H1 (cell line): ENCODE measurements at regions not wholly inside any gene's neighbourhood (a gene's known extent, or its start where the extent isn't known, plus 50 kb on each side); places are given as distances from the start of the nearest gene placed in this dataset.

Source experiments
- CTCF ChIA-PET: fragments of 300-600 bp; sonication (Branson Sonifier 250); formaldehyde crosslinking; loops from one replicate; lab custom pipeline; 2021; ENCODE audit not compliant: partially characterized antibody; lab: Charles Lee
- POLR2A ChIA-PET: fragments of 300-600 bp; sonication (Branson Sonifier 250); formaldehyde crosslinking; loops from one replicate; lab custom pipeline; 2021; ENCODE audit warnings: inconsistent platforms; ENCODE audit not compliant: partially characterized antibody; lab: Charles Lee
- DNase-seq, 2 experiments: peaks; one replicate each; pipeline versions ENCODE4 v3.0.0 to v3.0.0-alpha.2; 2010 to 2022; ENCODE audit warnings: low spot score in 2 of 2, low read depth in 1 of 2, mixed read lengths in 1 of 2
- FAIRE-seq: peaks from 2 replicates; lab custom pipeline; 2011; peaks lifted over from hg19 to GRCh38; lab: Jason Lieb, UNC
- H2AFZ ChIP-seq: 2 replicates; pipeline ENCODE4 v1.8.1; 2012; ENCODE audit warnings: low read length, inconsistent platforms
- H2AK5ac ChIP-seq: 2 replicates; pipeline ENCODE4 v1.6.1; 2013; ENCODE audit warnings: low read depth, low read length
- H2BK120ac ChIP-seq: replicated peaks from 2 replicates; pipeline ENCODE3; 2013; ENCODE audit warnings: low read depth, low read length, inconsistent platforms
- H2BK12ac ChIP-seq: 2 replicates; pipeline ENCODE4 v1.6.1; 2013; ENCODE audit warnings: low read depth, low read length
- H2BK15ac ChIP-seq: 2 replicates; pipeline ENCODE4 v1.6.1; 2013; ENCODE audit warnings: low read length
- H2BK20ac ChIP-seq: 2 replicates; pipeline ENCODE4 v1.6.1; 2013; ENCODE audit warnings: low read length
- H2BK5ac ChIP-seq: 2 replicates; pipeline ENCODE4 v1.6.1; 2013; ENCODE audit warnings: low read depth, low read length
- H3K14ac ChIP-seq: 2 replicates; pipeline ENCODE4 v1.6.1; 2013; ENCODE audit warnings: inconsistent platforms; ENCODE audit not compliant: insufficient read length
- H3K18ac ChIP-seq: 2 replicates; pipeline ENCODE4 v1.6.1; 2013; ENCODE audit warnings: low read length; ENCODE audit errors: extremely low read depth
- H3K23ac ChIP-seq: 2 replicates; pipeline ENCODE4 v1.6.1; 2013; ENCODE audit warnings: inconsistent platforms; ENCODE audit not compliant: insufficient read length
- H3K23me2 ChIP-seq: 2 replicates; pipeline ENCODE4 v1.6.1; 2013; ENCODE audit warnings: low read depth, low read length
- H3K27ac ChIP-seq: 2 replicates; pipeline ENCODE4 v1.6.1; 2011; ENCODE audit warnings: low read depth, low read length, inconsistent platforms
- H3K27me3 ChIP-seq, 4 experiments: replicated peaks in 1 of 4; 1 replicate in 1 of 4; 2 replicates in 3 of 4; pipeline versions ENCODE4 v1.6.1 to v1.8.1; 2011 to 2013; ENCODE audit warnings: low read length in 3 of 4, mild to moderate bottlenecking in 3 of 4, inconsistent platforms in 2 of 4, mixed read lengths in 2 of 4, moderate library complexity in 1 of 4; ENCODE audit not compliant: control insufficient read depth in 3 of 4, insufficient read depth in 3 of 4; ENCODE audit errors: extremely low read depth in 1 of 4
- H3K36me3 ChIP-seq, 4 experiments: 2 replicates each; pipeline versions ENCODE4 v1.6.1 to v1.8.1; 2011 to 2013; ENCODE audit warnings: mild to moderate bottlenecking in 4 of 4, low read length in 3 of 4, moderate library complexity in 2 of 4, control low read depth in 1 of 4, inconsistent platforms in 1 of 4; ENCODE audit not compliant: insufficient read depth in 4 of 4, control insufficient read depth in 2 of 4
- H3K4ac ChIP-seq: replicated peaks from 2 replicates; pipeline ENCODE3; 2013; ENCODE audit warnings: low read length, low read depth, mixed read lengths, inconsistent platforms; ENCODE audit not compliant: insufficient read length
- H3K4me1 ChIP-seq, 4 experiments: replicated peaks in 1 of 4; 1 replicate in 1 of 4; 2 replicates in 3 of 4; pipeline versions ENCODE4 v1.6.1 to v1.8.1; 2011 to 2013; ENCODE audit warnings: low read length in 3 of 4, inconsistent platforms in 2 of 4, mixed read lengths in 1 of 4; ENCODE audit not compliant: insufficient read depth in 4 of 4, control insufficient read depth in 3 of 4
- H3K4me2 ChIP-seq, 2 experiments: 2 replicates each; pipeline versions ENCODE4 v1.6.1 to v1.8.1; 2011 to 2013; ENCODE audit warnings: low read depth in 2 of 2, low read length in 2 of 2, control low read depth in 1 of 2, inconsistent platforms in 1 of 2, mild to moderate bottlenecking in 1 of 2; ENCODE audit not compliant: insufficient read depth in 1 of 2
- H3K4me3 ChIP-seq, 4 experiments: fragments of 200-600, 300-600 bp in 1 of 4; sonication (generic), shearing (Covaris generic), sonication (Bioruptor Twin) in 1 of 4; 2 replicates each; pipeline versions ENCODE4 v1.5.1 to v1.8.1; 2011 to 2016; ENCODE audit warnings: low read length in 4 of 4, low read depth in 3 of 4, control low read depth in 2 of 4, inconsistent platforms in 2 of 4, mild to moderate bottlenecking in 2 of 4, mixed read lengths in 1 of 4, moderate library complexity in 1 of 4; ENCODE audit not compliant: insufficient read depth in 2 of 4; ENCODE audit errors: extremely low read depth in 1 of 4
- H3K56ac ChIP-seq: replicated peaks from 2 replicates; pipeline ENCODE3; 2013; ENCODE audit warnings: low read depth, mild to moderate bottlenecking, mixed read lengths, low read length, inconsistent platforms; ENCODE audit not compliant: insufficient read length
- H3K79me1 ChIP-seq: 2 replicates; pipeline ENCODE4 v1.6.1; 2013; ENCODE audit warnings: low read depth, low read length, control low read depth
- H3K79me2 ChIP-seq, 2 experiments: 2 replicates each; pipeline versions ENCODE4 v1.6.1 to v1.8.1; 2012 to 2013; ENCODE audit warnings: low read length in 2 of 2, mild to moderate bottlenecking in 2 of 2, inconsistent platforms in 1 of 2; ENCODE audit not compliant: insufficient read depth in 2 of 2, control insufficient read depth in 1 of 2
- H3K9ac ChIP-seq, 4 experiments: replicated peaks in 1 of 4; 1 replicate in 1 of 4; 2 replicates in 3 of 4; pipeline versions ENCODE4 v1.6.1 to v1.8.1; 2011 to 2013; ENCODE audit warnings: low read depth in 3 of 4, low read length in 3 of 4, control low read depth in 2 of 4, mild to moderate bottlenecking in 2 of 4, moderate library complexity in 2 of 4, inconsistent platforms in 1 of 4; ENCODE audit errors: extremely low read depth in 1 of 4
- H3K9me3 ChIP-seq, 2 experiments: 2 replicates each; pipeline versions ENCODE4 v1.6.1 to v1.8.1; 2012 to 2013; ENCODE audit warnings: mild to moderate bottlenecking in 2 of 2, moderate library complexity in 2 of 2, control low read depth in 1 of 2, inconsistent platforms in 1 of 2, low read depth in 1 of 2, low read length in 1 of 2, mixed read lengths in 1 of 2; ENCODE audit not compliant: insufficient read depth in 2 of 2
- H4K20me1 ChIP-seq, 2 experiments: replicated peaks in 1 of 2; 2 replicates each; pipeline versions ENCODE3 to v1.8.1; 2011 to 2013; ENCODE audit warnings: inconsistent platforms in 2 of 2, low read length in 2 of 2, mild to moderate bottlenecking in 1 of 2; ENCODE audit not compliant: insufficient read depth in 2 of 2, control insufficient read depth in 1 of 2
- H4K5ac ChIP-seq: 2 replicates; pipeline ENCODE4 v1.6.1; 2013; ENCODE audit warnings: low read length, low read depth, mixed read lengths, inconsistent platforms; ENCODE audit not compliant: insufficient read length
- H4K8ac ChIP-seq: 2 replicates; pipeline ENCODE4 v1.8.0; 2013; ENCODE audit warnings: mild to moderate bottlenecking, moderate library complexity, low read length, inconsistent platforms; ENCODE audit not compliant: insufficient read depth; ENCODE audit errors: extremely low read depth
- H4K91ac ChIP-seq: replicated peaks from 2 replicates; pipeline ENCODE3; 2013; ENCODE audit warnings: low read length, mixed read lengths, inconsistent platforms; ENCODE audit not compliant: insufficient read length
- ATF3 ChIP-seq: IDR thresholded peaks from 2 replicates; pipeline ENCODE4 v1.6.1; 2011; ENCODE audit warnings: low read depth, mild to moderate bottlenecking, low read length; ENCODE audit not compliant: insufficient read depth
- CEBPB ChIP-seq: IDR thresholded peaks from 2 replicates; pipeline ENCODE4 v1.6.1; 2012; ENCODE audit warnings: low read depth, low read length
- E2F6 ChIP-seq: IDR thresholded peaks from 2 replicates; pipeline ENCODE4 v1.6.1; 2012; ENCODE audit warnings: inconsistent platforms
- NANOG ChIP-seq: IDR thresholded peaks from 2 replicates; pipeline ENCODE4 v1.6.1; 2011; ENCODE audit warnings: low read length, low read depth, mild to moderate bottlenecking, inconsistent platforms; ENCODE audit not compliant: insufficient read depth, poor library complexity, severe bottlenecking
- SP4 ChIP-seq: IDR thresholded peaks from 2 replicates; pipeline ENCODE4 v1.6.1; 2012; ENCODE audit warnings: low read length, inconsistent platforms
- WGBS, 2 experiments: shearing (Covaris generic) in 1 of 2; methylation state at CpG; one replicate each; pipeline versions ENCODE4 v1.1.6 to v1.1.7; 2013 to 2015; ENCODE audit warnings: low lambda C conversion rate in 2 of 2, mixed read lengths in 2 of 2, inconsistent platforms in 1 of 2, low coverage in 1 of 2, missing lambda C conversion rate in 1 of 2; ENCODE audit not compliant: insufficient replicate concordance in 2 of 2, insufficient coverage in 1 of 2, insufficient read length in 1 of 2; ENCODE audit errors: extremely low coverage in 1 of 2, missing lambda C conversion rate in 1 of 2; 5-methylcytosine and 5-hydroxymethylcytosine counted together

DNA sequence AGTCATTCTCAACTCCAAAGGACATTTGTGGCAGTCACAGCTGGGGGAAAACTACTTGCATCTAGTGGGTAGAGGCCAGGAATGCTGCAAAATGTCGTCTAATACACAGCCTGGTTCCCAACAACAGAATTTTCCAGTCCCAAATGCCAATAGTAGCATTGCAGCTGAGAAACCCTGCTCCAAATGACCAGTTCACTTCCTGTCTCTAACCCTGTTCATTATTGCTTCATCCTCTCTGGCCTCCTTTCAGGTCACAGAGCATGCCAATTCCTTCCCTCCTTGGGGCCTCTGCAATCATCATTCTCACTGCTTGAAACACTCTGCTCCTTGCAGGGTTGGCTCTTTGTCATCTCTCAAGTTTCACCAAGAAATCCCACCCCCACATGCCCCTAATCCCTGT, 139.1 kb downstream of the IRS1 start:
- POLR2A ChIA-PET = no interaction called here
- 0 out of 2 replicates have a peak overlapping the region, but pooled peaks have one; percentile 2 for H2AFZ ChIP-seq

More for the DNA sequence above, 139.1 kb downstream of the IRS1 start:
- CTCF ChIA-PET = no interaction called here
- FAIRE-seq (no peak), DNase-seq (no peak)
- Histone ChIP-seq H3K27ac (no peak overlapping the region), H4K91ac (no peak overlapping the region), H2AK5ac (no peak overlapping the region), H3K14ac (no peak overlapping the region), H3K4ac (no peak overlapping the region), H2BK5ac (no peak overlapping the region), H3K9me3 (no peaks in the 10 kb centered on the region), H2BK20ac (no peak overlapping the region), H3K9ac (no peak overlapping the region), H3K56ac (no peak overlapping the region), H3K4me2 (no peak overlapping the region), H3K36me3 (no peaks in the 10 kb centered on the region; a peak in 1 of 8 replicates), H2BK15ac (no peak overlapping the region), H2BK120ac (no peak overlapping the region), H3K79me2 (no peaks in the 10 kb centered on the region), H3K79me1 (no peaks in the 10 kb centered on the region), H3K4me1 (no peaks in the 10 kb centered on the region), H3K27me3 (no peaks in the 10 kb centered on the region), H4K5ac (no peak overlapping the region), H2BK12ac (peak overlapping the region; percentile 14; the same call in 1 of the 2 replicates), H3K23me2 (no peaks in the 10 kb centered on the region; the same call in 1 of the 2 replicates), H3K4me3 (no peak overlapping the region), H3K18ac (no peak overlapping the region), H4K8ac (no peak overlapping the region), H3K23ac (no peak overlapping the region), H4K20me1 (no peaks in the 10 kb centered on the region)
- WGBS, 2 experiments = 90% methylated on average over 1 of the region's 1 CpG; no CpG with 5 or more reads in 1 of the 2 experiments
- TF ChIP-seq ATF3 (no peak), E2F6 (no peak), NANOG (no peak), SP4 (no peak), CEBPB (0 out of 2 replicates have a peak, but pooled peaks have one; percentile 28)
